ENCODE measurements at regions not wholly inside any gene's neighbourhood (a gene's known extent, or its start where the extent isn't known, plus 50 kb on each side); places are given as distances from the start of the nearest gene placed in this dataset.

DNA sequence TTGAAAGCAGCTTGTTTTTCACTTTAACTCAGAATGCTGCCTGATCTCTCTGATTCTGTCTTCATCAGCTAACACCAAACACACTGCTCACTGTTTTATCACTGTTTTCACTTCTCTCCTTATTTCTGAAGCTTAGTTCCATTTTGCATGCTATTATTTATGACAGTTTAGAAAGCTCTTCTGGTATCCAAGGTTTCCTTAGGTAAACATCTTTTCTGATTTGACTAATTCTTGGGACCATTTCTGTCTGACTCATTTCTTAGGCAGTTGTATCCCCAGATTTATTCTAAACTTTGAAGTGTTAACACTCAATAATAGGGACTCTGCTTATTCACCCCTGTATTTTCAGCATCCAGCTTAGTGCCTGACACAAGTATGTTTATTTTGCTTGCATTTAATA lies 167.7 kb downstream of the BCHE start:
- TF ChIP-seq, protein P1, sequence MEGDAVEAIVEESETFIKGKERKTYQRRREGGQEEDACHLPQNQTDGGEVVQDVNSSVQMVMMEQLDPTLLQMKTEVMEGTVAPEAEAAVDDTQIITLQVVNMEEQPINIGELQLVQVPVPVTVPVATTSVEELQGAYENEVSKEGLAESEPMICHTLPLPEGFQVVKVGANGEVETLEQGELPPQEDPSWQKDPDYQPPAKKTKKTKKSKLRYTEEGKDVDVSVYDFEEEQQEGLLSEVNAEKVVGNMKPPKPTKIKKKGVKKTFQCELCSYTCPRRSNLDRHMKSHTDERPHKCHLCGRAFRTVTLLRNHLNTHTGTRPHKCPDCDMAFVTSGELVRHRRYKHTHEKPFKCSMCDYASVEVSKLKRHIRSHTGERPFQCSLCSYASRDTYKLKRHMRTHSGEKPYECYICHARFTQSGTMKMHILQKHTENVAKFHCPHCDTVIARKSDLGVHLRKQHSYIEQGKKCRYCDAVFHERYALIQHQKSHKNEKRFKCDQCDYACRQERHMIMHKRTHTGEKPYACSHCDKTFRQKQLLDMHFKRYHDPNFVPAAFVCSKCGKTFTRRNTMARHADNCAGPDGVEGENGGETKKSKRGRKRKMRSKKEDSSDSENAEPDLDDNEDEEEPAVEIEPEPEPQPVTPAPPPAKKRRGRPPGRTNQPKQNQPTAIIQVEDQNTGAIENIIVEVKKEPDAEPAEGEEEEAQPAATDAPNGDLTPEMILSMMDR (IDR thresholded peaks at IDR 0.05), result no peak
- peak in 3 of 4 donors; percentile 14 to 36 (median 19) for TF ChIP-seq POLR2AphosphoS5 (IDR thresholded peaks at IDR 0.05)
- TF ChIP-seq POLR2A (IDR thresholded peaks at IDR 0.05), result no peak
